ENCODE measurements at regions not wholly inside any gene's neighbourhood (a gene's known extent, or its start where the extent isn't known, plus 50 kb on each side); places are given as distances from the start of the nearest gene placed in this dataset.
A peak's percentile ranks its signal among the peaks of the same experiment; 100 is the strongest.
"Not testable (repeated sequence)": the region's sequence is repeated elsewhere in the genome, so short reads cannot be mapped to it uniquely, and the experiment has no call there.

GRCh38 chr11:47928426-47928825, 51.9 kb upstream of the PTPRJ start:
- Mint-ChIP-seq H3K27me3 (ENCODE audit: low read depth in 3 of 3) (peaks cover 0 to 6% (median 5%) of the 10 kb centered on the region in 3 donors), H3K4me3 (no peak overlapping the region), H3K9me3 (no peaks in the 10 kb centered on the region), H3K4me1 (no peaks in the 10 kb centered on the region), H3K27ac (peak overlapping the region in 1 of 6 donors; percentile 45), H3K36me3 (no peaks in the 10 kb centered on the region)
- DNase-seq = no peak

- no peak for DNase-seq
- H3K4me1 Mint-ChIP-seq = peaks cover 23 to 24% of the 10 kb centered on the region in 2 donors
- H3K9me3 Mint-ChIP-seq = no peaks in the 10 kb centered on the region
- H3K4me3 Mint-ChIP-seq = no peak overlapping the region
- H3K36me3 Mint-ChIP-seq = no peaks in the 10 kb centered on the region
- H3K27ac Mint-ChIP-seq = peak overlapping the region in 1 of 6 donors; percentile 4
- H3K27me3 Mint-ChIP-seq (ENCODE audit: low read depth in 3 of 3) = peaks cover 0 to 6% (median 6%) of the 10 kb centered on the region in 3 donors
These were observed 56.1 kb upstream of the PTPRJ start for GRCh38 chr11:47924184-47924691.

GRCh38 chr11:47923667-47924066, 56.7 kb upstream of the PTPRJ start:
- no peaks in the 10 kb centered on the region for H3K9me3 Mint-ChIP-seq
- H3K36me3 Mint-ChIP-seq = no peaks in the 10 kb centered on the region
- H3K27ac Mint-ChIP-seq = no peak overlapping the region
- H3K27me3 Mint-ChIP-seq (ENCODE audit: low read depth in 3 of 3) = peaks cover 0 to 6% (median 6%) of the 10 kb centered on the region in 3 donors
- peaks cover 28 to 30% of the 10 kb centered on the region in 2 donors for H3K4me1 Mint-ChIP-seq
- no peak overlapping the region for H3K4me3 Mint-ChIP-seq
- no peak for DNase-seq

- Mint-ChIP-seq H3K4me1 (peaks cover 38 to 45% of the 10 kb centered on the region in 2 donors), H3K27ac (peak overlapping the region in 2 of 6 donors; percentile 51 to 81), H3K4me3 (peak overlapping the region in 3 of 5 donors; percentile 14 to 22 (median 16))
- not testable (repeated sequence) for H3K27me3 Mint-ChIP-seq (ENCODE audit: low read depth in 3 of 3); H3K36me3 Mint-ChIP-seq; H3K9me3 Mint-ChIP-seq; DNase-seq
These were observed 59.2 kb upstream of the PTPRJ start for GRCh38 chr11:47921080-47921555.

- no peaks in the 10 kb centered on the region for H3K36me3 Mint-ChIP-seq
- peak overlapping the region in 2 of 5 donors; percentile 19 to 34 for H3K4me3 Mint-ChIP-seq
- peaks cover 38 to 45% of the 10 kb centered on the region in 2 donors for H3K4me1 Mint-ChIP-seq
- no peak for DNase-seq
- no peaks in the 10 kb centered on the region for H3K9me3 Mint-ChIP-seq
- H3K27me3 Mint-ChIP-seq (ENCODE audit: low read depth in 3 of 3) = peaks cover 0 to 2% (median 0%) of the 10 kb centered on the region in 3 donors
- H3K27ac Mint-ChIP-seq = peak overlapping the region in 3 of 6 donors; percentile 24 to 71 (median 42)
These were observed 61.4 kb upstream of the PTPRJ start for GRCh38 chr11:47918882-47919495.

GRCh38 chr11:47918370-47918690, 62.0 kb upstream of the PTPRJ start:
- peaks cover 38 to 45% of the 10 kb centered on the region in 2 donors for H3K4me1 Mint-ChIP-seq
- DNase-seq = no peak
- H3K9me3 Mint-ChIP-seq = no peaks in the 10 kb centered on the region
- peaks cover 0 to 2% (median 0%) of the 10 kb centered on the region in 3 donors for H3K27me3 Mint-ChIP-seq (ENCODE audit: low read depth in 3 of 3)
- H3K36me3 Mint-ChIP-seq = no peaks in the 10 kb centered on the region
- peak overlapping the region in 5 of 6 donors; percentile 9 to 71 (median 61) for H3K27ac Mint-ChIP-seq
- peak overlapping the region in 4 of 5 donors; percentile 9 to 34 (median 21) for H3K4me3 Mint-ChIP-seq

GRCh38 chr11:47917599-47918369, 62.6 kb upstream of the PTPRJ start:
- peaks cover 0 to 2% (median 0%) of the 10 kb centered on the region in 3 donors for H3K27me3 Mint-ChIP-seq (ENCODE audit: low read depth in 3 of 3)

GRCh38 chr11:47916361-47916841, 64.0 kb upstream of the PTPRJ start:
- no peak for DNase-seq
- H3K27me3 Mint-ChIP-seq (ENCODE audit: low read depth in 3 of 3) = peaks cover 0 to 2% (median 1%) of the 10 kb centered on the region in 3 donors
- H3K4me1 Mint-ChIP-seq = peaks cover 36 to 43% of the 10 kb centered on the region in 2 donors
- H3K27ac Mint-ChIP-seq = no peak overlapping the region
- H3K36me3 Mint-ChIP-seq = no peaks in the 10 kb centered on the region
- no peak overlapping the region for H3K4me3 Mint-ChIP-seq
- no peaks in the 10 kb centered on the region for H3K9me3 Mint-ChIP-seq

More at GRCh38 chr11:47917599-47918369, 62.6 kb upstream of the PTPRJ start:
- H3K9me3 Mint-ChIP-seq = no peaks in the 10 kb centered on the region
- peaks cover 38 to 45% of the 10 kb centered on the region in 2 donors for H3K4me1 Mint-ChIP-seq
- H3K4me3 Mint-ChIP-seq = peak overlapping the region in 4 of 5 donors; percentile 9 to 34 (median 21)
- DNase-seq = peak; percentile 51 to 57 (median 53)
- no peaks in the 10 kb centered on the region for H3K36me3 Mint-ChIP-seq
- H3K27ac Mint-ChIP-seq = peak overlapping the region in 5 of 6 donors; percentile 9 to 71 (median 61)

- peaks cover 30 to 37% of the 10 kb centered on the region in 2 donors for H3K4me1 Mint-ChIP-seq
- H3K27me3 Mint-ChIP-seq (ENCODE audit: low read depth in 3 of 3) = peaks cover 0 to 1% (median 0%) of the 10 kb centered on the region in 3 donors
- no peak overlapping the region for H3K27ac Mint-ChIP-seq
- no peak overlapping the region for H3K4me3 Mint-ChIP-seq
- H3K9me3 Mint-ChIP-seq = no peaks in the 10 kb centered on the region
- no peaks in the 10 kb centered on the region for H3K36me3 Mint-ChIP-seq
- no peak for DNase-seq
These were observed 64.6 kb upstream of the PTPRJ start for GRCh38 chr11:47915783-47916182.

- H3K36me3 Mint-ChIP-seq = no peaks in the 10 kb centered on the region
- H3K9me3 Mint-ChIP-seq = no peaks in the 10 kb centered on the region
- no peak for DNase-seq
- H3K27ac Mint-ChIP-seq = no peak overlapping the region
- peaks cover 26 to 33% of the 10 kb centered on the region in 2 donors for H3K4me1 Mint-ChIP-seq
- peaks cover 0 to 1% (median 0%) of the 10 kb centered on the region in 3 donors for H3K27me3 Mint-ChIP-seq (ENCODE audit: low read depth in 3 of 3)
- H3K4me3 Mint-ChIP-seq = no peak overlapping the region
These were observed 65.0 kb upstream of the PTPRJ start for GRCh38 chr11:47915374-47915773.

GRCh38 chr11:47914743-47915142, 65.6 kb upstream of the PTPRJ start:
- no peaks in the 10 kb centered on the region for H3K9me3 Mint-ChIP-seq
- H3K4me1 Mint-ChIP-seq = peaks cover 20 to 27% of the 10 kb centered on the region in 2 donors
- no peaks in the 10 kb centered on the region for H3K36me3 Mint-ChIP-seq
- peaks cover 0 to 1% (median 0%) of the 10 kb centered on the region in 3 donors for H3K27me3 Mint-ChIP-seq (ENCODE audit: low read depth in 3 of 3)
- no peak for DNase-seq
- H3K4me3 Mint-ChIP-seq = no peak overlapping the region
- no peak overlapping the region for H3K27ac Mint-ChIP-seq

GRCh38 chr11:47913529-47914244, 65.5 kb upstream of the NUP160 start:
- Mint-ChIP-seq H3K27ac (no peak overlapping the region), H3K9me3 (no peaks in the 10 kb centered on the region), H3K36me3 (no peaks in the 10 kb centered on the region), H3K27me3 (ENCODE audit: low read depth in 3 of 3) (peaks cover 0 to 1% (median 0%) of the 10 kb centered on the region in 3 donors), H3K4me1 (peaks cover 10 to 16% of the 10 kb centered on the region in 2 donors), H3K4me3 (no peak overlapping the region)
- no peak for DNase-seq

GRCh38 chr11:47912843-47913437, 64.8 kb upstream of the NUP160 start:
- Mint-ChIP-seq H3K4me3 (no peak overlapping the region), H3K9me3 (no peaks in the 10 kb centered on the region), H3K4me1 (peaks cover 3 to 9% of the 10 kb centered on the region in 2 donors), H3K36me3 (no peaks in the 10 kb centered on the region), H3K27me3 (ENCODE audit: low read depth in 3 of 3) (peaks cover 0 to 1% (median 0%) of the 10 kb centered on the region in 3 donors), H3K27ac (no peak overlapping the region)
- no peak for DNase-seq

Data from immature natural killer cell (primary cell).